ENCODE measurements at regions not wholly inside any gene's neighbourhood (a gene's known extent, or its start where the extent isn't known, plus 50 kb on each side); places are given as distances from the start of the nearest gene placed in this dataset.

DNA sequence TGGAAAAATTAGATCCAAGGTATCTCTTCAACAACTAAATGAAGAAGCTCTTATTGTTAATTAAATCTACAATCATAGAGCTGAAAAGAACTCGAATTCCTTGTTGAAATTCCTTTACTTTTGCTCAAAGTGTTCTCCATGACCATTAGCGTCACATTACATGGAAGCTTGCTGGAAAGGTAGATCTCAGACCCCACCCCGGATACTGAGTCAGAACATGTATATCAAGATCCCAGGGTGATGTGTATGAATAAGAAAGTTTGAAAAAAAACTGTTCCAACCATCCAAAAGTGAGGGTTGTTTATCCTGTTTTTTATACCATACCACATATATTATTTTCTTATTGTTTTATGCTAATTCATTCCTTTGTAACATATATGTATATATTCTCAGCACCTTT, 237.1 kb upstream of the PUM3 start (continued):
- TF ChIP-seq, protein P1, sequence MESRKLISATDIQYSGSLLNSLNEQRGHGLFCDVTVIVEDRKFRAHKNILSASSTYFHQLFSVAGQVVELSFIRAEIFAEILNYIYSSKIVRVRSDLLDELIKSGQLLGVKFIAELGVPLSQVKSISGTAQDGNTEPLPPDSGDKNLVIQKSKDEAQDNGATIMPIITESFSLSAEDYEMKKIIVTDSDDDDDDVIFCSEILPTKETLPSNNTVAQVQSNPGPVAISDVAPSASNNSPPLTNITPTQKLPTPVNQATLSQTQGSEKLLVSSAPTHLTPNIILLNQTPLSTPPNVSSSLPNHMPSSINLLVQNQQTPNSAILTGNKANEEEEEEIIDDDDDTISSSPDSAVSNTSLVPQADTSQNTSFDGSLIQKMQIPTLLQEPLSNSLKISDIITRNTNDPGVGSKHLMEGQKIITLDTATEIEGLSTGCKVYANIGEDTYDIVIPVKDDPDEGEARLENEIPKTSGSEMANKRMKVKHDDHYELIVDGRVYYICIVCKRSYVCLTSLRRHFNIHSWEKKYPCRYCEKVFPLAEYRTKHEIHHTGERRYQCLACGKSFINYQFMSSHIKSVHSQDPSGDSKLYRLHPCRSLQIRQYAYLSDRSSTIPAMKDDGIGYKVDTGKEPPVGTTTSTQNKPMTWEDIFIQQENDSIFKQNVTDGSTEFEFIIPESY (IDR thresholded peaks at IDR 0.05; ENCODE audit: extremely low read depth, insufficient replicate concordance, low read length), result no peak
- TF ChIP-seq YY1 (IDR thresholded peaks at IDR 0.05; ENCODE audit: extremely low read depth, insufficient replicate concordance, low read depth, low read length) (no peak), ELF1 (IDR thresholded peaks at IDR 0.05; ENCODE audit: borderline replicate concordance, low read depth) (no peak), CBX3 (IDR thresholded peaks at IDR 0.05; ENCODE audit: low read depth) (no peak), JUND (IDR thresholded peaks at IDR 0.05) (no peak)

DNA sequence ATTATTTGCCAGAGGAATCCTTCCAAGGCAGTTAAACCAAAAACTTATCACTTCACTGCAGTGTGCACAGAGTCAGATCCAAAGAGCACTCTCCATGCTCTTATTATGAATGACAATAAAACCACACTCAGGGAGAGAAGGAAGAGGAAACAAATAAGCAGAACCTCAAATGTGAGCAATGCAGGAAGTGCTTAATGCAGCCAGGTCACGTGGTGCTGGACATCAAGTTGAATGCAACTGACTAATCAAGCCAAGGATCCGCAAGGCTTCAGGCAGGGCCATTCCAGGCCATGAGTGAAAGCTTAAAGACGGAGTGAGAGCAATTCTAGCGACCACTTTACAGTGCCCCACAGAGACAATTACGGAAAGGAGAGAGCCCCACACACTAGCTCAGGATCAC, 230.4 kb upstream of the PUM3 start:
- BruUV-seq (replicated peaks), result no TSS peak
- POLR2A ChIA-PET, result no interaction called here
- TF ChIP-seq ZNF274 (IDR thresholded peaks at IDR 0.05; ENCODE audit: low read depth, low read length) (no peak), FOSL1 (IDR thresholded peaks at IDR 0.05; ENCODE audit: low read depth) (no peak), ELF1 (IDR thresholded peaks at IDR 0.05; ENCODE audit: borderline replicate concordance, low read depth) (no peak), YY1 (IDR thresholded peaks at IDR 0.05; ENCODE audit: extremely low read depth, insufficient replicate concordance, low read depth, low read length) (no peak), SIN3A (IDR thresholded peaks at IDR 0.05; ENCODE audit: low read depth) (no peak), SP1 (IDR thresholded peaks at IDR 0.05; ENCODE audit: low read depth) (no peak), SRF (IDR thresholded peaks at IDR 0.05; ENCODE audit: low read depth) (no peak), RAD21 (IDR thresholded peaks at IDR 0.05; ENCODE audit: low read depth) (no peak), EZH2 (IDR thresholded peaks at IDR 0.05) (no peak), POLR2A (IDR thresholded peaks at IDR 0.05; ENCODE audit: borderline replicate concordance, extremely low read depth, insufficient read depth, insufficient read length) (no peak), POLR2AphosphoS5 (IDR thresholded peaks at IDR 0.05; ENCODE audit: low read depth, low read length) (no peak), EGR1 (IDR thresholded peaks at IDR 0.05; ENCODE audit: low read depth) (no peak)
- TF ChIP-seq, protein P1 (IDR thresholded peaks at IDR 0.05; ENCODE audit: extremely low read depth, insufficient replicate concordance, low read length), result no peak
- TF ChIP-seq, protein P2, sequence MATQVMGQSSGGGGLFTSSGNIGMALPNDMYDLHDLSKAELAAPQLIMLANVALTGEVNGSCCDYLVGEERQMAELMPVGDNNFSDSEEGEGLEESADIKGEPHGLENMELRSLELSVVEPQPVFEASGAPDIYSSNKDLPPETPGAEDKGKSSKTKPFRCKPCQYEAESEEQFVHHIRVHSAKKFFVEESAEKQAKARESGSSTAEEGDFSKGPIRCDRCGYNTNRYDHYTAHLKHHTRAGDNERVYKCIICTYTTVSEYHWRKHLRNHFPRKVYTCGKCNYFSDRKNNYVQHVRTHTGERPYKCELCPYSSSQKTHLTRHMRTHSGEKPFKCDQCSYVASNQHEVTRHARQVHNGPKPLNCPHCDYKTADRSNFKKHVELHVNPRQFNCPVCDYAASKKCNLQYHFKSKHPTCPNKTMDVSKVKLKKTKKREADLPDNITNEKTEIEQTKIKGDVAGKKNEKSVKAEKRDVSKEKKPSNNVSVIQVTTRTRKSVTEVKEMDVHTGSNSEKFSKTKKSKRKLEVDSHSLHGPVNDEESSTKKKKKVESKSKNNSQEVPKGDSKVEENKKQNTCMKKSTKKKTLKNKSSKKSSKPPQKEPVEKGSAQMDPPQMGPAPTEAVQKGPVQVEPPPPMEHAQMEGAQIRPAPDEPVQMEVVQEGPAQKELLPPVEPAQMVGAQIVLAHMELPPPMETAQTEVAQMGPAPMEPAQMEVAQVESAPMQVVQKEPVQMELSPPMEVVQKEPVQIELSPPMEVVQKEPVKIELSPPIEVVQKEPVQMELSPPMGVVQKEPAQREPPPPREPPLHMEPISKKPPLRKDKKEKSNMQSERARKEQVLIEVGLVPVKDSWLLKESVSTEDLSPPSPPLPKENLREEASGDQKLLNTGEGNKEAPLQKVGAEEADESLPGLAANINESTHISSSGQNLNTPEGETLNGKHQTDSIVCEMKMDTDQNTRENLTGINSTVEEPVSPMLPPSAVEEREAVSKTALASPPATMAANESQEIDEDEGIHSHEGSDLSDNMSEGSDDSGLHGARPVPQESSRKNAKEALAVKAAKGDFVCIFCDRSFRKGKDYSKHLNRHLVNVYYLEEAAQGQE (IDR thresholded peaks at IDR 0.05; ENCODE audit: low read depth), result no peak
- TF ChIP-seq, protein P3, sequence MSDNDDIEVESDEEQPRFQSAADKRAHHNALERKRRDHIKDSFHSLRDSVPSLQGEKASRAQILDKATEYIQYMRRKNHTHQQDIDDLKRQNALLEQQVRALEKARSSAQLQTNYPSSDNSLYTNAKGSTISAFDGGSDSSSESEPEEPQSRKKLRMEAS (IDR thresholded peaks at IDR 0.05), result no peak

More for the DNA sequence above, 230.4 kb upstream of the PUM3 start:
- intact Hi-C loops (cut with micrococcal nuclease), result no loop called here
- peaks cover 3% of the 10 kb centered on the region; the same call in 1 of the 2 replicates for H3K27me3 ChIP-seq (ENCODE audit: insufficient read depth, low read length)
- no peaks in the 10 kb centered on the region for H3K4me1 ChIP-seq (ENCODE audit: control insufficient read depth in 1 of 2, insufficient read depth in 2 of 2, low read length in 2 of 2)
- H3K4me3 ChIP-seq (replicated peaks in 1 of 2; ENCODE audit: low read depth in 1 of 2, low read length in 2 of 2), result no peak overlapping the region
- RAD21 ChIA-PET (ENCODE audit: low non-redundant PET in 1 of 2, low total read pairs in 2 of 2, uncharacterized antibody in 2 of 2, unreplicated experiment in 2 of 2), result no interaction called here
- no peaks in the 10 kb centered on the region for H3K36me3 ChIP-seq (ENCODE audit: control insufficient read depth in 1 of 2, insufficient read depth in 2 of 2, low read length in 2 of 2)
- H3K9me2 ChIP-seq (ENCODE audit: insufficient read depth), result no peaks in the 10 kb centered on the region
- H3K9ac ChIP-seq (ENCODE audit: low read length), result no peak overlapping the region
- no peaks in the 10 kb centered on the region for H3K79me2 ChIP-seq (ENCODE audit: insufficient read depth, low read length)
- no peak overlapping the region for H3K4me2 ChIP-seq (ENCODE audit: low read length)
- H3K27ac ChIP-seq (ENCODE audit: low read depth, low read length), result no peak overlapping the region
- CTCF ChIA-PET, result no interaction called here
- DNase-seq (ENCODE audit: low read depth, low spot score), result no peak
- no peaks in the 10 kb centered on the region; the same call in 1 of the 2 replicates for H4K20me1 ChIP-seq (ENCODE audit: insufficient read depth)
- ATAC-seq, result no peak
- H3K9me3 ChIP-seq (ENCODE audit: control insufficient read depth in 1 of 2, insufficient read depth in 1 of 2, low read depth in 1 of 2, low read length in 2 of 2), result no peaks in the 10 kb centered on the region
- H2AFZ ChIP-seq (ENCODE audit: low read depth, low read length, poor library complexity, severe bottlenecking), result no peak overlapping the region

Data from HCT116 (cell line).